CD4-positive, alpha-beta T cell treated with Interferon alpha-2 for 1 hour (primary cell): ENCODE measurements at regions not wholly inside any gene's neighbourhood (a gene's known extent, or its start where the extent isn't known, plus 50 kb on each side); places are given as distances from the start of the nearest gene placed in this dataset.

Experiments
- DNase-seq, 2 donors: peaks; one replicate each; pipeline ENCODE4 v3.0.0-alpha.2; 2020 to 2022

DNA sequence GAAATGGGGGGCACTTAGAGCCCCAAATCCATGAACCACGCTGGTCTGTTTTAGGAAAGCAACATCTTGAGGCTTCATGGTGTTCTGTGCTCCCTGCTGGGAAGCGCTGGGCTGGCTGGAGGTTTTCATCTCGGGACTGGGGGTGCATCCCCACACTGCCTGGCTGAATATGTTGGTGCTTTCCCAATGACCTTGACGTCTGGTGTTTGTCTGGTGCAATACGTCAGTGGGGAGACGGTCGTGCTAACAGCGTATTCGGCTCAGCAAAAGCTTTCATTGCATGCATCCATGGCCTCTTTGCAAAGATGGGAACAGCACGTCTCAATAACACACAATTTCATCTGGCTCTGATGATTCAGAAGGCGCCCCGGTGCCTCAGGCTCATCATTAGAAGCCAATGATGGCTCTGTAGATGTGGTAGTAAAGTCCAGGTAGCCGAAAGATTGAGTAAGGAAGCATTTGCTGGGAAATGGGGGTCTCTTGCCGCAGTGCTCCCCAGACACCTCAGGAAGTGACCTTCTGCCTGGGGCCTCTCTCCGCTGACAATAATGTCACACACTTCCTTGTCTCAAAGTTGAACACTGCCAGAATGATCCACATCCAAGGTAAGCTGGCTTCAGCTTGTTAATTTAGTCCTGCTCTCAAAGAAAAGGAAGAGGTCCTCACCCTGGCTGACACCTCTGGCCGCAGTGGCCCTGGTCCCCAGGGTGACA, 97.7 kb downstream of the ING1 start:
- no peak for DNase-seq

GRCh38 chr13:110811771-110812120, 98.2 kb downstream of the ING1 start:
- no peak for DNase-seq

DNA sequence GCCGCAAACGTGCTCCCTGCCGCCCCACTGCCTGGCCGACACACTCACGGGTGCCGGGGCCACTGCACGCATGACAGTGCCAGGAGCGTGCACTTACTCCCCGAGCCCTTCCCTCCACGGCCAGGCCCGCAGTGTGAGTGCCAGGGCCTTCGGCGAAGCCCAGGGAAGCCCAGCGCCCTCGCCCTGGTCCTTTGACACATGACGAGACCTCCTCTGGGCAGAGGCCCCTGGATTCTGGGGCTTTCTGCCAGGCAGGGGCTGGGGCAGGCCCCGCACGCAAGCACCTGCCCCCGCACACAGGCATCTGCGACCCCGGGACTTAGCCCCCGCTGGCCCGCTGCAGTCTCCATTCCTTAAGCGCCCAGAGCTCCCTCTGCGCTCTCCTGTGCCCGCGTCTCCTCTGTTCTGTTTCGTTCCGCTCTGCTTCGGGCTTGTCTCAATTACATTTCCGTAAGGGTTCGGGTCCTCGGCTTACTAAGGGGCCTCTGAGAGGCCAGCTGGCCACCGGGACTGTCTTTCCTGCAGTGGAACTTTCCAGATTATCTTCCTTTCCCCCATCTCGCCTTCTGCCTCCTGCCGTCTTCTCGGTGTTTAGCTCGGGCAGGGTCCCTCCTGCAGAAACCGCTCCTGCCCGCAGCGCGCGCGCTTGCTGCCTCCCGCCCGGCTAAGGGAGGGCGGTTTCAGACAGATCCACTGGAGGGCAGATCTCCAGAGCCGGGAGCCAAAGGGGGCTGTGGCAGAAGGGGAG, 98.8 kb downstream of the ING1 start:
- no peak for DNase-seq

GRCh38 chr13:110812869-110813645, 99.6 kb downstream of the ING1 start:
- no peak for DNase-seq

GRCh38 chr13:110813646-110814624, 100.4 kb downstream of the ING1 start:
- no peak for DNase-seq

GRCh38 chr13:110815471-110816204, 99.2 kb downstream of the ANKRD10 start:
- DNase-seq = no peak

- no peak for DNase-seq
Measured at GRCh38 chr13:110816500-110816899, 98.4 kb downstream of the ANKRD10 start.

DNA sequence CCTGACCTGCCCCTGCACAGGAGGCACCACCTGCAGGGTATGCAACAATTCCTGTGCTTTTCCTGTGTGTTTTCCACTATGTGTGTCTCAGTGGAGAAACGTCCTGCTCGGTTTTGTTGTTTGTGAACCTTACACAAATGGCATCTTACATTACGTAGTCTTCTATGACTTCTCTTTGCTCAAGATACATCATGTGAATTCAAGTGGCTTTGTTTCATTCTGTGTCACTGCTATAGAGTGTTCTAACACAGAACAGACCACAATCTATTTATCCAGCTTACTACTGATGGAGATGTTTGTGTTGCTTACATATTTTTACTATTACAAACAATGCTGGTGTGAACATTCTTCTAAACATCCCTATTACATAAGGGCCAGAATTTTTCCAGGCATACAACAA, 97.7 kb downstream of the ANKRD10 start:
- DNase-seq = no peak

DNA sequence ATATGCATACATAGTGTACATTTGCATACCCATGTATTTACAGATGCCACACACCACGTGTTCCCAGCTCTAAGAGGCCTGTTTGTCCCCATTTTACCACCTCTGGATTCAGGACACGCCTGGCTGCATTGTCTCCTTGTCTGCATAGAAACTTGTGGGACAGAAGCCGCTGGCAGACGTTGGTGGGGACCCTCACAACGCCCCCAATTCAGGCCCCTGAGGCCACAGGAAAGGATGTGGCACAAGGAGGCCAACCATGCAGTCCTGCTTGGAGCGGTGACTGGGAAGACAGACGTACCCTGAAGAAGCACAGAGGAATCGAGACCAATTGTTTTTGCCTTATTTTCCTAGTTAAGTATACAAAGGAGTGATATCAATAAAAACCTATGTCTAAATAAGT, 96.1 kb downstream of the ANKRD10 start:
- no peak for DNase-seq

DNA sequence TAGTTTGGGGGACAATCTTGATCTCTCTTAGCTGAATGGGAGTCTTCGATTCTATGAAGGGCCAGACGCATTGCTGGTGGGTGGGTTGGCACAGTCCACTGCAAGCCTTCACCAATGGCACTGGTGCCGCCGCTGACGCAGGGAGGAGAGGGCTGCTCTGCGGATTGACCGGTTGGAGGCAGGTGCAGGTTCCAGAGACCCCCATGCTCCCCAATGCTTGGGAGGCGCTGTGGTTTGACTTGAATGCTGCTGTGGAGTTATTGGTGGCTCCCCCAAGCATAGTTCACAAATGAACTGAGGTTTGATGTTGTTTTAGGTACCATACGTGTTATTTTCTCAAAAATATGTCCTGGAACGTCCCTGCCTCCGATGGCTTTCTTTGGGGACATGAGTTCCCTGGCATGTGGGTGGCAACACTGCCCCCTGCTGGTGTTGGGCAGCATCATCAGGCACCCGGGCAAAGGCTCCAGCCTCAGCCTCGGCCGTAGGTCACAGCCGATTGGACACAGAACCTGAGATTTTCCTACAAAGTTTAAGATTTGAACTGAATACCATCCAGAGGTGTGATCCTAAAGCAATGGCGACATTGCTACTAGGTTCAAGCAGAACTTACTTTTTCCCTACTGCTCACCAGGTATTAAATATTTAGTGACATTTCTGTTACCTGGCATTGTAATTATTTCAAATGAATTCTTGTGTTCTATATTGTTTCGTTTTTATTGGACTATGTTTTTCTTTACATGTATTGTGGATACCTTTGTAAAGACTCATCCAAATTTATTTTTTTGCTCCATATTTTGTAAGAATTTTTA, 95.5 kb downstream of the ANKRD10 start:
- peak; percentile 60 to 73 for DNase-seq

- no peak for DNase-seq
Measured at GRCh38 chr13:110820322-110820721, 94.5 kb downstream of the ANKRD10 start.

GRCh38 chr13:110821837-110822668, 92.8 kb downstream of the ANKRD10 start:
- DNase-seq = peak; percentile 9 to 11

- DNase-seq = no peak
Measured at GRCh38 chr13:110822669-110822945, 92.3 kb downstream of the ANKRD10 start.

GRCh38 chr13:110824702-110825300, 90.1 kb downstream of the ANKRD10 start:
- DNase-seq = no peak

GRCh38 chr13:110825516-110825915, 89.4 kb downstream of the ANKRD10 start:
- no peak for DNase-seq

GRCh38 chr13:110826101-110826500, 88.8 kb downstream of the ANKRD10 start:
- DNase-seq = no peak

GRCh38 chr13:110826861-110827672, 87.8 kb downstream of the ANKRD10 start:
- DNase-seq = no peak
